RKO (cell line): ENCODE measurements at regions not wholly inside any gene's neighbourhood (a gene's known extent, or its start where the extent isn't known, plus 50 kb on each side); places are given as distances from the start of the nearest gene placed in this dataset.

ENCODE experiments used
- DNase-seq: peaks from one replicate; pipeline ENCODE4 v3.0.0-alpha.2; 2016; ENCODE audit warnings: low spot score

DNA sequence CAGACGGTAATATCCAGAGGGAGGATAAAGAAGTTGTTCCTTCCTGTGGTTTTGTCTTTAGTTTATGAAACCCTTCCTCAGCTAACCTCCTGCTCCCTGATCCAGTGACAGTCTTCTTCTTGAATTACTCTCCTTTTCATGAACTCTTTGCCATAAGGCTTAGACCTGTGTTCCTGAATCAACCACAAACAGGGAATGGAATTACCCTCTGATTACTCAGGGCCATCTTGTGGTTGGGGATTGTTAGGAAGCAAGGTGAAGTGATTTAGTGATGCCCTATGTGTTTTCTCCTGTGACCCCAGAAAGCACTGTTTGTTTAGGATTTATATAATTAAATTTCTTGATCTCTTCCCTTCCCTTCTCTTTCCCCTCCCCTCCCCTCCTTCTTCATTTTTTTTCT is 409.1 kb downstream of the TAF11L14 start:
- no peak for DNase-seq

DNA sequence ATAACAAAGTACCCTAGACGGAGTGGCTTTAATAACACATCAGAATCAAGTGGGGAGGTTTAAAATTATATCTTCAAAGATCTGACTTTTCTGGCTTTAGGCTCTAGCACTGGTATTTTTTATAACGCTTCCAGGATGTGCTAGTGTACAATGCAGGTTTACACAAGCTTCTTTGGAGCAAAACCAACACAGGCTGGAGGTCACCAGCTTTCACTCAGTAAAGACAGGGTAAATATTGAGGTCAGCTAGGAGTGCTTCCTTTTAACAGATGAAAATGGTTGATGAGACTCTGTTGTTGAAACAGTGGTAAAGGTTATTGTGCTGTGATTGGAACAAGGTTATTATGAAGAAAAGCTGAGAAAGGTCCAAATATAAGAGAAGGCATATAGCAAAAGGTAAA is 414.2 kb downstream of the TAF11L14 start:
- no peak for DNase-seq

DNA sequence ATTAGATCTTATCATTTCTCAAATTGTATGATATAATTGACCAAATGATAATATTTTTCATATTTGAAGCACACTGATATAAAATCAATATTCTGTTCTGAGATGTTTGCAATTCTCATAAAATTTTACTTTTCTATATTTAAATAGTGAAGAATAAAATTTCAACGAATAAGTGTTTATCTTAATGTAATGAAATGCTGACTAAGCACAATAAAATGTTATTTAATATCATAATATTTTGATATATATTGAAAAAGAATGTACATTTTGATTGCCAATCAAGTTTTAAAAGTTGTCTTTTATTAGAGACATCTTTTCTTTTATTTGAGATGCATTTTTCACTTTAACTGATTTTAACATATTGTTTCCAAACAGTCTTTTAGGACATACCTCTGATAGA is 416.1 kb downstream of the TAF11L14 start:
- no peak for DNase-seq

DNA sequence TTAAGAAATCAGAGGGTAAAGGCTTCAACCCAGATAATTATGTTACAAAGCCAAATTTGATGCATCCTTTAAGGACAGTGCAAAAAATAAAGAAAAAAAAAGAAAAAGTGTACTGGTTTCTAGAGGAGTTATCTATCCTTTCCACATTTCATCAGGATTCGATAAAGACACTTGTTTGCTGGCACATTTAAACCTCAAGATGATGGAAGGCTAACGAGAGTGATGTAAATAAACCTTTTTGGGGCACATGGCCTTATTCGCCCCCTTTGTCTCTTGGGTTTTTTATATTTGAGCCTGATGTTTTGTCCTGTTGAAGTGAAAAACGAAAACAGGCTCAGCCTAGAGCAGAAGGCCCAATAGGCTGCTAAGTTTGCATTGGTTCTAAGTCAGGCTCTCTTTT is 416.5 kb downstream of the TAF11L14 start:
- DNase-seq = no peak

DNA sequence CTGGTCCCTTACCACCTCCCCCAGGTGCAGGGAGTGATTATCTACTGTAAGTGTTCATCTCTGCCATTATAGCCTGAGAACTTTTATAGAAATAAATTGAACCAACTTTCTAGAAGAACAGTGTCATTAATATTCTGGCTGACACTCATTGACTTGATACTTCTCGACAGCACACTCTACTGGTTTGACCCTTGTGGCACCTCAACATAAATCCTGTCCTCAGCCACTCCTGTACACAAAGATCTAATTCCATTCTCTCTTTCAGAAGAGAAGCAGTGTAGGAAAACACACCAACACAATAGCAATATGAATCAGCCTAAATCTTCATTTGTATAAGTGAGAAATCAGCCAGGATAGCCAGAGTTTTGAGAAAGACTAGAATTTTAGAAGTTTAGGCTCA is 417.7 kb downstream of the TAF11L14 start:
- no peak for DNase-seq

DNA sequence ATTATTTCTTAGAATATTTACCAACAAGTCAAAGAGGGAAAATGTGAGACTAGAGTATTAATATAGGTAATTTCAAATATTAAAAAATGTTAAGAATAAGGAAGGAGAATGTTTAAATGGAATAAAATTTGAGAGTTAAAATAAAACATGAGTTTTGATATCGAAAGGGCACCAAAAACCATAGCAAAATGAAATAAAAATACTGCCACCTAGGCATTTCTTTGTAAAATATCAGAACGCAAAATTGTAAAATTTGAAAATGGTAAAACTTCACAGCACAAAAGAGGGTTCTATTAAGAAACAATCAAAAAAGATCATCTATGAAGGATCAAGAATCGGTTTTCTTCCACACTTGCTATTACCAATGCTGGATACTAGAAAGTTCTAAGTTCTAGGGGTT is 418.3 kb downstream of the TAF11L14 start:
- DNase-seq = no peak

DNA sequence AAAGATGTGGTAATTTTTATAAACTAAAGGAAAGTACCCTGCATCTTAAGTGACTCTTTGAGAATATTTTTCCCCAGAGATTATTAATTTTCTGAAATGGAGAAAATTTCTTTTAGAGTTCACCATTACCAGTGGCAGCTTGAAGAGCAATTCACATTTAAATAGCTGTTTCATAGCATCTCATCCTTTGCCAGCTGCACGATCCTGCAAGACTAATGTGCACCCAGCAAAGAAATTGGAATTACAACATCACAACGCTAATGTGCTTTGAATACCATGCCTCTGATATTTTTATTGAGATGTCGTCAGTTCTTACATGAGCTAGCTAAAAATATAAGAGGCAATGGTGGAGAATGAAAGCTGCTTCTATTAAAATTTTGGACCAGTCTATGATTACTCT is 423.5 kb downstream of the TAF11L14 start:
- DNase-seq = no peak

DNA sequence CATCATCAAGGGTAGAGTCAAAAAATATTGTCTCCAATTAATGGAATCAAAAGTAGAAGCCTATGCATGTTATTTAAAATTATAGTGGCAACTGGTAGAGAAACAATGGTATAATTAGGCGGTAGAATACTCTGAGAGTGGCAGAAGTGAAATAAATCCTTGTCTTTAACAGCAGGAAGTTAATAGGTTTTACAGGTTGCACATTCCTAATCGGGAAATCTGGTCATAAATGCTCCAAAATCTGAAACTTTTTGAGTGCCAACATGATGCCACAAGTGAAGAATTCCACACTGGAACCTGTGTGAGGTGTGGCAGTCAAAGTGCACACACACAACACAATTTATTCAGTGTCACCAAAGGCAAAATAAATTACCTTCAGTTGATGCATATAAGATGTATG is 433.4 kb downstream of the TAF11L14 start:
- DNase-seq = no peak

DNA sequence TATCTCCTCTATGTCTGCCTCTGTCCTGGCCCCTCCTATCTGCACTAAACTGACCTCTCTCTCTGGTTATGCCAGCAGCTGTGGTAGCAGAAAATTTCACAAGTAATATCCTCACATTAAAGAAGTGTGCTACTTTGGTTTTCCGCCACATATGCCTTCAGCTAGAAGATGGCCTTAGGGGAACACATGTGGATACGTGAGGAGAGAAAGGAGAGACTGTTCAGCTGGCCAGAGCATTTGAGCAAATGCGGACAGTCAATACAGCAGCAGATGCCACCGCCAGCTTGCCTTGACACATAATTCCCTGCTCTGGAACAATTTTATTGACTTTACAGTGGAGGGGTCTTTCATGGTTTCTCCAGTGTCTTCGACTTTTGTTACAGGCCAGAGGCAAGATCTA is 434.6 kb downstream of the TAF11L14 start:
- DNase-seq = no peak

DNA sequence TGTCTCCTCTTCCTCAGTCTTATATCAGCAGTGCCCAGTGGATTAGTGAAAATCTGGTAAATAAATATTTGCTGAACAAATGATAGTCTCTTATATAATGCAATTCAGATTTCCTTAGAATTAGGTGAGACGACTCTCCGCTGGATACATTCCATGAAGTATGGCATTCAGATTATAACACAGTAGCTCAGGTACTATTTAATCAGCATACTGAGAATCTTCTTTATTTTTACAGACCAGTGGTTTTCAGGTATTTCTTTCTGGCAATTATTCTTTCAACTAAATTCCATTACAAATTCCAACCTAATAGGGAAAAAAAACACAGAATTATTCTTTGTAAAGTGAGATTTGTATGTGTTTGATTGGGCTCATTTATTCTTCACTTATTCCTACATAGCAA is 435.5 kb downstream of the TAF11L14 start:
- no peak for DNase-seq

DNA sequence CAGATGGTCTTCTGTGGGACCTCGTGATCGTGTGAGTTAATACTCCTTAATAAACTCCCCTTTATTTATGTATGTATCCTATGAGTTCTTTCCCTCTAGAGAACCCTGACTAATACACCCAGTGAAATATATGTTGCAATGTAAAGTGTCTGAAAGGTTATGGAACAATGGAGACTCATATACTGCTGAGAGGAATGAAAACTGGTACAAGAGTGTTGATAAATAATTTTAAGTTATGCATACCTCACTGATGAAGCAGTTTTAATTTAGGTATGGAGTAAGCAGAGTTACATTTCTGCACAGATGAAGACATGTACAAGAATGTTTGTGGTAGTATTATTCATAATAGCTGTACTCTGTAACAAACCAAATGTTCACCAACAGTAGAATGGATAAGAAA is 438.3 kb downstream of the TAF11L14 start:
- DNase-seq = no peak

DNA sequence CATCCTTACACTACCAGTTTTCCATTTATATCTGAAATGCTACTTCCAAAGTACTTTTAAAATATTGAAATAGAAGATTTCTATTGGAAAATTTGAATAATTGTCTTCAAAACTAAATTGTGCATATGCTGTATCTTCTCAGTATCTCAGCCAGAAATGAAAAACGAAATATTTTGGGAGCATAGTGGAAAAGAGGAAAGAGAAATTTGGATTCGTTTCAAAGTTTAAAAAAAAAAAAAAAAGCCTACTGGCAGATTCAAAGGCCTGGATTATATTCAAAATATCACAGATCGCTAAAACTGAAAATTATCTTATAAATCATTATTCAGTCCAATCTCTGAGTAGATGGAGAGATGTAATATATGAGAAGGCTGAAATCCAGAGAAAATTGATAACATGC is 440.7 kb downstream of the TAF11L14 start:
- no peak for DNase-seq

DNA sequence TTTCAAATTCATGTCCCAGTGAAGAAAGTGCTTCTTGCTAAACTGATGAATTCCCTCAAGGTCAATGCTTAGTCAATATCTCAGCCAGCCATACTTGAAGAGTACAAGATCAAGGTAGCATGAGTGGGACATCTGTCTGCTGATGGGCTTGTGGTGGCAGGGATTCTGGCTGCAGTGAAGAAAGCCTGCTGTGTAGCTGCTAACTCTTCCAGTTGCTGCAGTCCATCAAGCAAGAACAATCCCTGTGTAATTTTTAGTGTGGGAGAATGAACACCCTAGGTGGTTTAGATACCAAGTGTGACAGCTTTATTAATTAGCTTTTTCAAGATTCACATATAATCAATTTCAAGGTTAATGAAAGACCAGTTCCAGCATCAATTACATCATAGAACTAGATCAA is 443.9 kb downstream of the TAF11L14 start:
- no peak for DNase-seq

DNA sequence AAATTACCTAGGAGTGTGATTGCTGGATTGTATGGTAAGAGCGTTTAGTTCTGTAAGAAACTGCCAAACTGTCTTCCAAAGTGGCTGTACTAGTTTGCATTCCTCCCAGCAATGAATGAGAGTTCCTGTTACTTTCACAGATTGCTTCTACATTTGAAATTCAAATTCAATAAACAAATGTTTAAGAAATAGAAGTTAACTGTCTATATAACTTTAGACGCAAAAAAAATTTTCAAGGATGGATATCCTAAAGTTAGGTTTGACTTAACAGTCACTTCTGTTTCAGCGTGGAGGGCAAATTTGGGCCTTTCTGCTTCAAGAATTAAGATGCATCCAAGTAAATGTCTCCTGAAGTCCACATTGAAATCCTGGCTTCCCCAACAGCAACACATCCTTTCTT is 445.6 kb downstream of the TAF11L14 start:
- no peak for DNase-seq

DNA sequence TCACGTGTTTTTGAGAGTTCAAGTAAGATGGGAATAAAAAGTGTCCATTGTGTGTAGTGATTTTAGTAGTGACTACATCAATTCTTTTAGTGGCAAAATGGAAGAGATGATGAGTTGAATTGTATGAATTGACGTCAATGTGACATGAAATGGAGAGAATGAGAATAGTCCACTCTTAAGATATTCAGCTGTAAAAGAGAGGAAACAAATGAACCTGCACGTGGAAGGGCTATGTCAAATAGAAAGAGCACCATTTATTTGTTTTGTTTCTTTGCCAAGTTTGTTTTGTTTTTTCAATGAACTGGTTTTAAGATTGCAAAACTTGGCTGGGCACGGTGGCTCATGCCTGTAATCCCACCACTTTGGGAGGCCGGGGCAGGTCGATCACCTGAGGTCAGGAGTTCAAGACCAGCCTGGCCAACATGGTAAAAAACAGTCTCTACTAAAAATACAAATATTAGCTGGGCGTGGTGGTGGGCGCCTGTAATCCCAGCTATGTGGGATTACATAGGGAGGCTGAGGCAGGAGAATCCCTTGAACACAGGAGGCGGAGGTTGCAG is 453.8 kb downstream of the TAF11L14 start:
- DNase-seq = no peak

DNA sequence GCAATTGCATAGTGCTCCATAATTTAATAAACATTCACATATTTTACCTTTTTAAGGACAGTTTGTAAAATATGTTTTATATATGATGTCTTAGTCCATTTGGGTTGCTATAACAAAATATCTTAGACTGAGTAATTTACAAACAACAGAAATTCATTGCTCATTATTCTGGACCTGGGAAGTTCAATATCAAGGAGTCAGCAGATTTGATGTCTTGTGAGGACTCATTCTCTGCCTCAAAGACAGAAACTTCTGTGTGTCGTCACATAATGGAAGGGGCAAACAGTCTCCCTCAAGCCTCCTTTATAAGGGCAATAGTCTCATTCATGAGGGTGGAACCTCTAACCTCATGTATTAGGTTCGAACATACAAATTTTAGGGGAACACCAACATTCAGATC is 455.9 kb downstream of the TAF11L14 start:
- DNase-seq = no peak

DNA sequence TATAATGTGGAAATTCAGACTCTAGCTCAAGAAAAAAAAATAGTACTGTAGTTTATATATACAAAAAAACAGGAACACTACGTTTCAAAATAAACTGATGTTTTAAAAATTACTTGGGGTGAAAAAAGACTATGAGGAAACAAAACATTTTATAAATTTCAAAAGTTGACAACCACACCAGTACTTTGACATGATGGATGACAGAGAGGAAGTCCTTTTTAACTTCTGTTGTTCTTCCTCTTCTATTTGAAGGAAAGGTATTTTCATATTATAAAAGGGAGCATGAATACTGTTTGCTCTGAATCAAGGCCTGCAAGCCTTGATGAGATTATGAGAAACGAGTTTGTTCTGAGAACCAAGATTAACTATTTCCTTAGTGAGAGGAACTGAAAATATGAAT is 456.9 kb downstream of the TAF11L14 start:
- no peak for DNase-seq

DNA sequence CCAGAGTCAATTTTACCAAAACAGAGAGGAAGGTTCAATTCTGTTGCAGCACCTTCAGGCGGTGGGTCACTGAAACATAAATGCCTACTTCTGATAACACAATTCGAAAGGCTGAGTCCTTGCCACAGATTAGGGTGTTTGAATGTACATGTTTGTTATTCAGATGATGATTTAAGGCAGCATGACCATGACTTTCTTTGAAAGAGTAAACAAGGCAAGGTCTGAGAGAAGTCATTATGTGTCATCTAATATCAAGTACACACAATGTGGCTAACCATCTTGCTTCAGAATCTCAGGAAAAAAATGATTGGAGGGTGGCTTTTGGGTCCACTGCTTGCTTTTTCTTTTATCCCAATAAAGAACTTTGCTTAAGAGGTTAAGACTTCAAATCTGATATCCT is 457.5 kb downstream of the TAF11L14 start:
- no peak for DNase-seq

DNA sequence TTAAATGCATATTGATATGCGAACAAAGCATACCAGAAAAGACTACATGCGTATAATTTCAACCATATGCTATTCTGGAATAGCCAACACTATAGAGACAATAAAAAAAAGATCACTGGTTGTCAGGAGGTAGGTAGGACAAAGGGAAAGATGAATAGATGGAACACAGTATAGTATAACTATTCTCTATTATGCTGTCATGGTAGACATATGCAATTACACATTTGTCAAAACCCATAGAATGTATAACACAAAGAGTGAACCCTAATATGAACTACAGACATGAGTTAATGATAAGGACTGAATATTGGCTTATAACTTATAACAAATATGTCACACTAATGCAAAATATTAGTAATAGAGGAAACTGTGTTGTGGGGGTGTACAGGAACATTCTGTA is 460.8 kb downstream of the TAF11L14 start:
- DNase-seq = no peak

DNA sequence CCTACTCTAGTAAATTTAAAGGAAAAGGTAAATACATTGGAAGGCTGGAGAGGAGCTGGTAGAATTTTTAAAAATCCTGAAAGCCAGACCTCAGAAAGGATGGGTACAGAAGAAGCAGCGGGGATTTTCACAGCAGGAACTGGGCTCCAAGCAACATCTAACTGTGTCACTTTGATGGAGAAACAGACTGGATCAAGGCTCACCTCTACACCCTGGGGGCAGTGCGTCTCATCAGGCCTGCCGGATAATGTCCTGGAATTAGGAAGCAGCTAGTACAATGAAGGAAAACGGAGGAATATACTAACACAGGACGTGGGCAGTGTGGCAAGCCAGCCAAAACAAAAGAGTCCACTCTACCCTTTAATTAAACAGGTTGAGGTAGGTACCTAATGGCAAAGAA is 463.6 kb downstream of the TAF11L14 start:
- DNase-seq = no peak

DNA sequence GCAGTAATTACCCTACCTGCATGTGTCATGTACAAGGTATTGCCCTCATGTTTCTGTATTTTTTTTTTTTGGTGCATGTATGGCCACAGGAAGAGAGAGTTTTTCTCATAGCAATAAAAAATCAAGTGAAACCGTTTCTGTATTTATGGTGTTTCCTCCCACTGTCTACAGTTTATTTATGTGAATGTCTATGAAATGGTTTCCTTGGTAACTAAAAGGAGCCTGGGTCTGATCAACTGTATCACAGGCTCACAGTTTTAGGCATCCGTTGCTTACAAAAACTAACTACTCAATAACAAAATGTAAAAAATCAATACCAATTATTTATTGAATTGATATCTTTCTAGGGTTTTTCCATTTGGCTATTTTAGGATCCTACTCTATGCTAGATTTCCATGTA is 464.4 kb downstream of the TAF11L14 start:
- DNase-seq = no peak

DNA sequence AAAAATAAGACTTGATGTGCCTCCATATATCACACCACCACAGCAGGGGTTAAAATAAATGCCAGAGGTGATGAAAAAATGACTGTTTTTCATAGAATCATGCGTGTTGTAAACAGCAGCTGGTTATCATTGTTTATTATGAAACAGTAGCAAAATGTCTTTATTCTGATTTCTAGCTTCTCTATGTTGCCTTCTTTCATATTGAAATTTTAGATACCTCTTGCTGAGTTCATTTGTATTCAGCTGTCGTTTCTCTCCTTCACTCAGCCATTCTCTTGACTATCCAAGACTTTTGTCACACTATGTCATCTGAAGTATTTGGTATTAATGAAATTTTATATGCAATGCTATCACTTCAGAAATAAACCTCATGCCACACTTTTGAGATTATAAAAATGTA is 465.0 kb downstream of the TAF11L14 start:
- no peak for DNase-seq

DNA sequence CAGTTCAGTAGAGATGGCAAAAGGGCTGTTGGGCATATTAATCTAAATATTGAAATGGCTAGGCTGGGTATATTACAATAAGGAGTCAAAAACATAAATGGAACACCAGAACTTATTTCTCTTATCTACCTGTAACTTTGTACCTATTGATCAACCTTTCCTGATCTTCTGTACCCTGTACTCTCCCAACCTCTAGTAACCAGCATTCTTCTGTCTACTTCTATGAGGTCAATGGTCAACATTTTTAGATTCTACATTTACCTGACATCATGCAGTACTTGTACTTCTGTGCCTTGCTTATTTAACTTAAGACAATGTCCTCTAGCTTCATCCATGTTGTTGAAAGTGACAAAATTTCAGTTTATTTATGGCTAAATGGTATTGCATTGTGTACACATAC is 467.3 kb downstream of the TAF11L14 start:
- no peak for DNase-seq

DNA sequence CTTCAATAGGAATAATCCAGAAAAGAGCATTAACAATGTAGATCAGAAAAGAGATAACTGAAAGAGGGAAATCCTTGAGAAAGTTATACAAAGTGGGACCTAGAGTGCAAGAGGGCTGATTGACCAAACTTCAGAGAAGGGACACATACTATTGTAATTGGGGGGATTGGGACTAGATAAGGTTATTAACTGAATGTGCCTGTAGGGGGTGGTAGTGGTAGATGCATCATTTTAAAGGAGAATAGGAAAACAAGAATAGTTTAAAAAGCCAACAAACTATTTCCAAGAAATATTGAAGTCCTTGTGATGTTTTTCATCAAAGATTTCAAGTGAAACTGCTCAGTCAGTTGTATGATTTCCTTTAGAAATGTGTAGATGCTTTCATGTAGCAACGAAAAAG is 468.5 kb downstream of the TAF11L14 start:
- DNase-seq = no peak

DNA sequence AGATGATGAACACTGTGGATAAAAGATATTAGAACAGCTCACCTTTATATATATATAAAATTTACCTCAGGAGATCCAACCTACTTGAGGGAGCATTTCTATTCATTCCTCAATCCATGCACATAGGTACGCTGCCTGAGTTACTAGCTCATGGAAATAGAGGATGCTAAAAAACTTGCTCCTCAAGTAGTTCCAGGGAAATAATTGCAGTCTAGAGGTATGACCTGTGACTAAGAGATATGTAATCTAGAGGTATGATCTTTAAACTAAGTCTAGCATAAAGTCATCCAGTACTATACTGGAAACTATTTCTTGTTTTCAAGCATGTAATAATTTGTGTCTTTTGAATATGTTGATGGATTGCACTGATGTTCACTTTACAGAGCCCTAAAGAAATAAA is 471.2 kb downstream of the TAF11L14 start:
- DNase-seq = no peak
